Activated naive CD4-positive, alpha-beta T cell treated with anti-CD3 and anti-CD28 coated beads for 36 hours (primary cell): ENCODE measurements at regions not wholly inside any gene's neighbourhood (a gene's known extent, or its start where the extent isn't known, plus 50 kb on each side); places are given as distances from the start of the nearest gene placed in this dataset.
A peak's percentile ranks its signal among the peaks of the same experiment; 100 is the strongest.
"Not testable (repeated sequence)": the region's sequence is repeated elsewhere in the genome, so short reads cannot be mapped to it uniquely, and the experiment has no call there.

Source experiments
- CTCF ChIA-PET: fragments of 350-600 bp; sonication (Branson Sonifier 250); formaldehyde crosslinking; loops from one replicate; lab custom pipeline; 2021; ENCODE audit warnings: antibody characterized with exemption; lab: Charles Lee
- DNase-seq: peaks from one replicate; pipeline ENCODE4 v3.0.0-alpha.2; 2020
- H3K27ac Mint-ChIP-seq: one replicate; pipeline ENCODE4 v1.8.0; 2021; ENCODE audit warnings: mild to moderate bottlenecking, mixed read lengths
- H3K27me3 Mint-ChIP-seq: one replicate; pipeline ENCODE4 v1.8.0; 2021; ENCODE audit warnings: low read depth, mixed read lengths
- H3K36me3 Mint-ChIP-seq: one replicate; pipeline ENCODE4 v1.8.0; 2021; ENCODE audit warnings: low read depth, mixed read lengths
- H3K4me1 Mint-ChIP-seq: one replicate; pipeline ENCODE4 v1.8.0; 2021; ENCODE audit warnings: low read depth, mixed read lengths
- H3K4me3 Mint-ChIP-seq: one replicate; pipeline ENCODE4 v1.8.0; 2021; ENCODE audit warnings: mild to moderate bottlenecking, moderate library complexity, mixed read lengths
- H3K9me3 Mint-ChIP-seq: one replicate; pipeline ENCODE4 v1.8.0; 2021; ENCODE audit warnings: mixed read lengths
- intact Hi-C: fragments of 100-400 bp; cut with micrococcal nuclease; formaldehyde crosslinking; loops from one replicate; pipeline ENCODE4 v1.15.1; 2023

GRCh38 chr21:13303763-13304162 lies 305.8 kb upstream of the POTED start:
- CTCF ChIA-PET, H3K4me3 Mint-ChIP-seq, H3K27me3 Mint-ChIP-seq, H3K36me3 Mint-ChIP-seq, H3K4me1 Mint-ChIP-seq, DNase-seq, H3K9me3 Mint-ChIP-seq, intact Hi-C loops, H3K27ac Mint-ChIP-seq: not testable (repeated sequence)

- H3K9me3 Mint-ChIP-seq, H3K27ac Mint-ChIP-seq, intact Hi-C loops, H3K27me3 Mint-ChIP-seq, H3K36me3 Mint-ChIP-seq, CTCF ChIA-PET, H3K4me1 Mint-ChIP-seq, DNase-seq, H3K4me3 Mint-ChIP-seq: not testable (repeated sequence)
Observed at GRCh38 chr21:13304901-13305300, 304.7 kb upstream of the POTED start.

DNA sequence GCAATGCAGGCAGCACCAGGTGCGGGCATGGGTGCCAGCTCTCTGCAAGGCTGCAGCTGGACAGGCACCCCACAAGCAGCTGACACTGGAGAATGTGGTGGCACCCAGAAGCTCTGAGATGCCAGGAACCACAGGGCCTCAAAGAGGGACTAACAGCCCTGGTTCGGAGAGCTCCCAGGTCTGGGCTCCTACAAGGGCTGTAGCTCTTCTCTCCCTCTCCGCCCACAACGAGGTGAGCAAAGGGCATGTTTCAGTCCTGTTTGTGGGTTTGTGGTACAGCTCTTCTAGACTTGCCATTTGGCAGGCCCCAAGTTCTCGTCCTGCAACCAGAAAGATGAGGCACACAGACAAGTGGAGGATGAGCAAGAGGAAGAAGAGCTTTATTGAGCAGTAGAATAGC lies 299.5 kb upstream of the POTED start:
- intact Hi-C loops, H3K4me1 Mint-ChIP-seq, H3K4me3 Mint-ChIP-seq, H3K27ac Mint-ChIP-seq, H3K36me3 Mint-ChIP-seq, H3K27me3 Mint-ChIP-seq, H3K9me3 Mint-ChIP-seq, CTCF ChIA-PET, DNase-seq: not testable (repeated sequence)

DNA sequence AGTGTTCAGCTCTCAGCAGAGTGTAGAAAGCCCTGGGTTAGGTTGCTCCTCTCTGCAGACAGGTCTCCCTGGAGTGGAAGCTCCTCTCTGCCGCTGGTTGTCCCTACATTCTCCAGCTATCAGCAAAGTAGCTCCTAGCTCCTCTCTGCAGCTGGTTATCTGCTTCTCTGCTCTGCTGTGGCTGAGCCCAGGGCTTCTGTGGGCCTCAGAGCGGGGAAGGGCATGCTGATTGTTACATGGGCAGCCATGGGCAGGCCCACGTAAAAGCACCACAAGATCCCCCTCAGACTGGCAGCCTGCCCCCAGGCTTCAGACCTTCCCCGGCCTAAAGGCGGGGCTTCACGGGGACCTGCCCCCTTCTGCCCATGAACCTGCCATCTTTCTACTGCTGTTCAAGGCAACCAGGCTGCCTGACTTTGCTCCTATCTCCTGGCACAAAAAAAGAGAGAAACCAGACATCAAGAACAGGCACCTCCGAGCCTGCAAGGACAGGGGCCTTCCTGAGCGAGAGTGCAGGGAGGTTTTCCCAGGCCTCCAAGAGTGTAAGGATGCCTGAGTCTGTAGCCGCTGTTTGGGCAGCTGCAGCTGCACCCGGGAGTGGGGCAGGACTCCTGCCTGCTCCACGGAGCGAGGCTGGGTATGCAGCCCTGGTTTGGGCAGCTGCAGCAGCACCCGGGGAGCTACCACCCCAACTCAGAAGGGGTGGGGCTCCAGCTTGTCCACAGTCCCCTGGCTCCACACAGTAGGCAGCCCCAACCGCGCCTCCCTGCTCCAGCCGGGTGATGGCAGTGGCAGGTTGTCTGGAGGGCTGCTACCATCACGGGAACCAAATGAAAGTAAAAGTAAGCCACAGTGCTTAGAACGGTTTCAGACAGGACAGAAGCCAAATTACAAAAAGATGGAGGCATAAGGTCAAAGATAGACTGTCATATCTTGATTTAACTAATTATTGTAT lies 298.7 kb upstream of the POTED start:
- H3K9me3 Mint-ChIP-seq, intact Hi-C loops, H3K4me1 Mint-ChIP-seq, CTCF ChIA-PET, DNase-seq, H3K36me3 Mint-ChIP-seq, H3K27me3 Mint-ChIP-seq, H3K27ac Mint-ChIP-seq, H3K4me3 Mint-ChIP-seq: not testable (repeated sequence)

DNA sequence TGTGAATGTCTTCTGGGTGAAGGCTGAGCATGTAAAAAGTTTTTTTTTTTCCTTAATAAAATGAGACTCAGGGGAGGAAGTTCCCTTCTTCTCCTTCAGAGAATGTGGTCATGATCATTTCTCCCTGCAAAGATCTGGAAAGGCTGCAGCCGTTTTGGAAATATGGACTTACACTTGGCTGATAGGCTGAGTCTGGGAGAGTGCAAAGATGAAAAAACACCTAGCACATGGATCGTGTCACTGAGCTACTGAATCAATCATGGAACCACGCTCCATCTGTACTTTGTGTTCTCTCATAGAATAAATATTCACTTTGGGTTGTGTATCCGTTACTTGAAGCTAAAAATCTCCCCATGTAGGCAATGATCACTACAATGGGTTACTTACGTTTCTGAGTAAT lies 290.9 kb upstream of the POTED start:
- H3K27ac Mint-ChIP-seq, H3K36me3 Mint-ChIP-seq, intact Hi-C loops, DNase-seq, H3K4me1 Mint-ChIP-seq, H3K27me3 Mint-ChIP-seq, CTCF ChIA-PET, H3K4me3 Mint-ChIP-seq: not testable (repeated sequence)
- peaks cover 13% of the 10 kb centered on the region for H3K9me3 Mint-ChIP-seq

GRCh38 chr21:13321919-13322318 lies 287.7 kb upstream of the POTED start:
- H3K4me1 Mint-ChIP-seq, H3K27ac Mint-ChIP-seq, H3K36me3 Mint-ChIP-seq, CTCF ChIA-PET, intact Hi-C loops, H3K27me3 Mint-ChIP-seq, DNase-seq, H3K4me3 Mint-ChIP-seq: not testable (repeated sequence)
- peaks cover 13% of the 10 kb centered on the region for H3K9me3 Mint-ChIP-seq

- H3K4me3 Mint-ChIP-seq, H3K9me3 Mint-ChIP-seq, H3K27ac Mint-ChIP-seq, H3K27me3 Mint-ChIP-seq, H3K36me3 Mint-ChIP-seq, intact Hi-C loops, CTCF ChIA-PET, DNase-seq, H3K4me1 Mint-ChIP-seq: not testable (repeated sequence)
Observed at GRCh38 chr21:13340670-13341234, 268.8 kb upstream of the POTED start.

DNA sequence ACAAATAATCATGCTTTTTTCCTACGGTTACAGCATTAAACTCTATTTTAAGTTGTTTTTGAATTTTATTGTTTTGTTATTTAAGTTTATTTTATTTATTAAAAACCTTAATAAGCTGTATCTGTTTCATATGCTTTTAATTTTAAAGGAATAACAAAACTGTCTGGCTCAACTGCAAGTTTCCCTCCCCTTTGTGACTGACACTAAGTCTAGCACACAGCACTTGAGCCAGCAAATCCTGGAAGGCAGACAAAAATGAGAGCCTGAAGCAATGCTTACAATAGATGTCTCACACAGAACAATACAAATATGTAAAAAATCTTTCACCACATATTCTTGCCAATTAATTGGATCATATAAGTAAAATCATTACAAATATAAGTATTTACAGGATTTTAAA lies 258.1 kb upstream of the POTED start:
- H3K9me3 Mint-ChIP-seq, H3K27ac Mint-ChIP-seq, intact Hi-C loops, H3K36me3 Mint-ChIP-seq, DNase-seq, CTCF ChIA-PET, H3K4me1 Mint-ChIP-seq, H3K27me3 Mint-ChIP-seq, H3K4me3 Mint-ChIP-seq: not testable (repeated sequence)

DNA sequence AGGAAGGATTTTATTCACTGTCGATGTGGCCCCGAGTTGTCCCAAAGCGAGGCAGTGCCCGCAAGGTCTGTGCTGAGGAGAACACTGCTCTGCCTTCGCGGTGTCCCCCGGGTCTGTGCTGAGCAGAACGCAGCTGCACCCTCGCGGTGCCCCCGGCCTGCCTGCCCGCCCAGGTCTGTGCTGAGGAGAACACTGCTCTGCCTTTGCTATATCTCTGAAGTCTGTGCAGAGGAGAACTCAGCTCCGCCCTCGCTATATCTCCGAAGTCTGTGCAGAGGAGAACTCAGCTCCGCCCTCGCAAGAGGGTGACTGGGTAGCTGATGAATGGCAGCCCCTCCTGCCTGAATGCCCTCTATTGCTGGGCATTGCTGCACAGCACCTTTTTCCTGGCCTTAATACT lies 249.4 kb upstream of the POTED start:
- CTCF ChIA-PET, H3K4me3 Mint-ChIP-seq, DNase-seq, H3K27me3 Mint-ChIP-seq, H3K27ac Mint-ChIP-seq, H3K9me3 Mint-ChIP-seq, H3K36me3 Mint-ChIP-seq, H3K4me1 Mint-ChIP-seq, intact Hi-C loops: not testable (repeated sequence)

DNA sequence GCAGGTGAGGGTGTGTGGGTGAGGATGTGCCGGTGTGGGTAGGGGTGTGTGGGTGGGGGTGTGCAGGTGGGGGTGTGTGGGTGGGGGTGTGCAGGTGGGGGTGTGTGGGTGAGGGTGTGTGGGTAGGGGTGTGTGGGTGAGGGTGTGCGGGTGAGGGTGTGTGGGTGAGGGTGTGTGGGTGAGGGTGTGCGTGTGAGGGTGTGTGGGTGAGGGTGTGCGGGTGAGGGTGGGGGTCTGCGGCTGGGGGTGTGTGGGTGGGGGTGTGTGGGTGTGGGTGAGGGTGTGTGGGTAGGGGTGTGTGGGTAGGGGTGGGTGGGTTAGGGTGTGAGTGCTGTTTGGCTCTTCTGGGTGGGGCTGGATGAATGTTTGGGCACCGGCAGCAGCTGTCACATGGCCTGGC lies 241.4 kb upstream of the POTED start:
- no peaks in the 10 kb centered on the region for H3K27me3 Mint-ChIP-seq
- DNase-seq: no peak
- CTCF ChIA-PET: no interaction called here
- H3K27ac Mint-ChIP-seq: no peak overlapping the region
- peaks cover 1% of the 10 kb centered on the region for H3K9me3 Mint-ChIP-seq
- H3K36me3 Mint-ChIP-seq: no peaks in the 10 kb centered on the region
- H3K4me1 Mint-ChIP-seq: no peaks in the 10 kb centered on the region
- intact Hi-C loops: no loop called here
- no peak overlapping the region for H3K4me3 Mint-ChIP-seq

DNA sequence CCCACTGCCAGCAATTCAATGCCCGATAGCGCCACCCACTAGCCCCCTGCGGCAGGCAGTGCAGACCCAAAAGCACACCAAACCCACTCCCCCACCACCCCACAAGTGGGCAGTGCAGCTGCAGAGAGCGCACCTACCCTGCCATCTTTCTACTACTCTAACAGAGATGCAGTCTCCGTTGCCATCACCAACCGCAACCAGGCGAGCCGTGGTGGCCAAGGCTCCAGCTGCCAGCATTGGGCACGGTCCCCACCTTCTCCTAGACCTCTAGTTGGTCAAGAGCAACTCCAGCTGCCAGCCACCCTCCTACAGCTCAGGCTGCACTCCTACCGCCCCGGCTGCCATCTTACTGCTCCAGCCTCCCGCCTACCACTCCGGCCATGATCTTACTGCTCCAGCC lies 236.9 kb upstream of the POTED start:
- H3K4me3 Mint-ChIP-seq, H3K36me3 Mint-ChIP-seq, DNase-seq, H3K4me1 Mint-ChIP-seq, intact Hi-C loops, H3K27me3 Mint-ChIP-seq, CTCF ChIA-PET, H3K9me3 Mint-ChIP-seq: not testable (repeated sequence)
- H3K27ac Mint-ChIP-seq: peak overlapping the region; percentile 36

GRCh38 chr21:13378943-13379342 lies 230.6 kb upstream of the POTED start:
- H3K27me3 Mint-ChIP-seq, H3K4me1 Mint-ChIP-seq, H3K9me3 Mint-ChIP-seq, CTCF ChIA-PET, intact Hi-C loops, H3K36me3 Mint-ChIP-seq, H3K27ac Mint-ChIP-seq, H3K4me3 Mint-ChIP-seq, DNase-seq: not testable (repeated sequence)

GRCh38 chr21:13379566-13379965 lies 230.0 kb upstream of the POTED start:
- H3K27me3 Mint-ChIP-seq, H3K4me3 Mint-ChIP-seq, H3K9me3 Mint-ChIP-seq, CTCF ChIA-PET, DNase-seq, H3K4me1 Mint-ChIP-seq, intact Hi-C loops, H3K36me3 Mint-ChIP-seq, H3K27ac Mint-ChIP-seq: not testable (repeated sequence)
